ENCODE measurements at regions not wholly inside any gene's neighbourhood (a gene's known extent, or its start where the extent isn't known, plus 50 kb on each side); places are given as distances from the start of the nearest gene placed in this dataset.
A peak's percentile ranks its signal among the peaks of the same experiment; 100 is the strongest.

DNA sequence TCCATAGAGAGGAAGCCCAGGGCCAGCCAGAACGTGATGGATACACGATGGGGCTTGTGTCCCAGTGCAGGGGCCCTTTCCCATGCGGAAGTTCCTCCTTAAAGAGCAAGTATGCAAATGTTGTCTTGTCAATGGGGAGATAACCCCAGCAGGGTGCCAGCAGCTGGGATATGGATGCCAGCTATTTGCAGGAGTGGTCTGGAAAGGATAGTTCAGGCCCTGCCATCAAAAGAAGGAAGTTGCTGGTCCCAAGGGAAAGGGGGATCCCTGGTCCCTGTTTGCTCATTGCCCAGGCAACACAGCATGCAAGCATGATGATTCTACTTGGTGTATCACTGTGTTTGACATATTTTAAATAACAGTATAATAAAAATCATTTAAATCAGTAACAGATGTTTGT is 73.1 kb upstream of the HECW1 start:
- Histone ChIP-seq H2AK5ac (ENCODE audit: low read depth, low read length) (no peak overlapping the region), H3K14ac (ENCODE audit: insufficient read length) (no peak overlapping the region), H4K8ac (ENCODE audit: extremely low read depth, insufficient read depth, low read length) (no peak overlapping the region), H3K27ac (ENCODE audit: low read depth, low read length) (no peak overlapping the region), H3K9me3 (ENCODE audit: insufficient read depth in 2 of 2, low read depth in 1 of 2, low read length in 1 of 2) (no peaks in the 10 kb centered on the region), H2BK15ac (ENCODE audit: low read length) (no peak overlapping the region), H3K79me2 (ENCODE audit: control insufficient read depth in 1 of 2, insufficient read depth in 2 of 2, low read length in 2 of 2) (no peaks in the 10 kb centered on the region), H3K9ac (replicated peaks in 1 of 4; ENCODE audit: extremely low read depth in 1 of 4, low read depth in 3 of 4, low read length in 3 of 4) (no peak overlapping the region), H3K18ac (ENCODE audit: extremely low read depth, low read length) (no peak overlapping the region), H3K27me3 (replicated peaks in 1 of 4; ENCODE audit: control insufficient read depth in 3 of 4, extremely low read depth in 1 of 4, insufficient read depth in 3 of 4, low read length in 3 of 4) (no peaks in the 10 kb centered on the region; a peak in 1 of 7 replicates), H2BK5ac (ENCODE audit: low read depth, low read length) (no peak overlapping the region), H3K56ac (replicated peaks; ENCODE audit: insufficient read length, low read depth, low read length) (no peak overlapping the region), H3K23me2 (ENCODE audit: low read depth, low read length) (no peaks in the 10 kb centered on the region), H3K4me1 (replicated peaks in 1 of 4; ENCODE audit: control insufficient read depth in 3 of 4, insufficient read depth in 4 of 4, low read length in 3 of 4) (peaks cover 0 to 3% (median 2%) of the 10 kb centered on the region in 4 experiments; a peak in 2 of 7 replicates), H4K91ac (replicated peaks; ENCODE audit: insufficient read length, low read length) (no peak overlapping the region), H3K23ac (ENCODE audit: insufficient read length) (no peak overlapping the region), H2BK20ac (ENCODE audit: low read length) (no peak overlapping the region), H2BK12ac (ENCODE audit: low read depth, low read length) (no peak overlapping the region), H3K4me3 (ENCODE audit: extremely low read depth in 1 of 4, insufficient read depth in 2 of 4, low read depth in 3 of 4, low read length in 4 of 4) (no peak overlapping the region), H2AFZ (ENCODE audit: low read length) (no peak overlapping the region), H2BK120ac (replicated peaks; ENCODE audit: low read depth, low read length) (no peak overlapping the region), H4K5ac (ENCODE audit: insufficient read length, low read depth, low read length) (no peak overlapping the region), H3K36me3 (ENCODE audit: control insufficient read depth in 2 of 4, insufficient read depth in 4 of 4, low read length in 3 of 4) (no peaks in the 10 kb centered on the region; a peak in 1 of 8 replicates), H3K79me1 (ENCODE audit: low read depth, low read length) (no peaks in the 10 kb centered on the region), H4K20me1 (replicated peaks in 1 of 2; ENCODE audit: control insufficient read depth in 1 of 2, insufficient read depth in 2 of 2, low read length in 2 of 2) (no peaks in the 10 kb centered on the region), H3K4me2 (ENCODE audit: insufficient read depth in 1 of 2, low read depth in 2 of 2, low read length in 2 of 2) (no peak overlapping the region), H3K4ac (replicated peaks; ENCODE audit: insufficient read length, low read depth, low read length) (no peak overlapping the region)
- ChIA-PET POLR2A (ENCODE audit: partially characterized antibody) (no interaction called here), CTCF (ENCODE audit: partially characterized antibody) (interaction anchor here (0.6 kb wide), 1 partner anchor 400 kb away, joined by 3 read pairs; no protein-coding TSS in a partner anchor)
- DNase-seq (ENCODE audit: low read depth in 1 of 2, low spot score in 2 of 2), result peak; percentile 15 to 47
- TF ChIP-seq KDM5A (IDR thresholded peaks at IDR 0.05; ENCODE audit: low read length) (no peak), BCL11A (IDR thresholded peaks at IDR 0.05; ENCODE audit: low read depth in 2 of 2, low read length in 2 of 2) (no peak), SP1 (IDR thresholded peaks at IDR 0.05; ENCODE audit: low read depth, low read length) (no peak), MAFK (IDR thresholded peaks at IDR 0.05; ENCODE audit: low read depth, low read length) (no peak), KDM1A (IDR thresholded peaks at IDR 0.05; ENCODE audit: borderline replicate concordance, low read length) (no peak), TCF12 (IDR thresholded peaks at IDR 0.05; ENCODE audit: low read depth, low read length) (peak; percentile 72; the same call in 1 of the 2 replicates), EZH2 (IDR thresholded peaks at IDR 0.05; ENCODE audit: low read depth, low read length, severe bottlenecking) (no peak), FOSL1 (IDR thresholded peaks at IDR 0.05; ENCODE audit: insufficient read depth, low read depth, low read length) (no peak), BRCA1 (IDR thresholded peaks at IDR 0.05; ENCODE audit: low read depth, low read length) (no peak), SIX5 (IDR thresholded peaks at IDR 0.05; ENCODE audit: low read depth, low read length) (no peak), NANOG (IDR thresholded peaks at IDR 0.05; ENCODE audit: insufficient read depth, low read depth, low read length, poor library complexity, severe bottlenecking) (peak; percentile 8), TAF1 (IDR thresholded peaks at IDR 0.05; ENCODE audit: low read depth, low read length) (no peak), PHF8 (conservative IDR thresholded peaks at IDR 0.05; ENCODE audit: low read depth, low read length) (no peak), POLR2A (IDR thresholded peaks at IDR 0.05; ENCODE audit: control extremely low read depth in 1 of 2, low read depth in 2 of 2, low read length in 2 of 2) (no peak)
- no peak for FAIRE-seq
- 53% methylated on average over 3 of the region's 3 CpGs; no CpG with 5 or more reads in 1 of the 2 experiments for whole genome bisulfite sequencing, 2 experiments (ENCODE audit: extremely low coverage in 1 of 2, insufficient coverage in 1 of 2, insufficient read length in 1 of 2, insufficient replicate concordance in 2 of 2, low coverage in 1 of 2, low lambda C conversion rate in 2 of 2, missing lambda C conversion rate in 1 of 2)

All from H1 (cell line).